IPS-NIHi7 (cell line): ENCODE measurements at regions not wholly inside any gene's neighbourhood (a gene's known extent, or its start where the extent isn't known, plus 50 kb on each side); places are given as distances from the start of the nearest gene placed in this dataset.
"Not testable (repeated sequence)": the region's sequence is repeated elsewhere in the genome, so short reads cannot be mapped to it uniquely, and the experiment has no call there.

Experiments
- DNase-seq: peaks from one replicate; pipeline ENCODE4 v3.0.0; 2012; ENCODE audit warnings: mixed read lengths; ENCODE audit errors: extremely low spot score

- DNase-seq = peak; percentile 32
Observed at GRCh38 chr6:47180633-47181032, 129.1 kb downstream of the TNFRSF21 start.

- no peak for DNase-seq
Observed at GRCh38 chr6:47179286-47179685, 130.4 kb downstream of the TNFRSF21 start.

GRCh38 chr6:47175656-47176055 lies 133.5 kb upstream of the ADGRF1 start:
- no peak for DNase-seq

- no peak for DNase-seq
Observed at GRCh38 chr6:47174502-47175023, 132.4 kb upstream of the ADGRF1 start.

GRCh38 chr6:47174063-47174462 lies 131.9 kb upstream of the ADGRF1 start:
- not testable (repeated sequence) for DNase-seq

GRCh38 chr6:47173145-47173544 lies 131.0 kb upstream of the ADGRF1 start:
- not testable (repeated sequence) for DNase-seq

- no peak for DNase-seq
Observed at GRCh38 chr6:47170617-47170947, 128.4 kb upstream of the ADGRF1 start.

GRCh38 chr6:47169785-47170616 lies 127.9 kb upstream of the ADGRF1 start:
- no peak for DNase-seq

- peak; percentile 20 for DNase-seq
Observed at GRCh38 chr6:47168180-47168579, 126.0 kb upstream of the ADGRF1 start.

- no peak for DNase-seq
Observed at GRCh38 chr6:47165918-47166317, 123.8 kb upstream of the ADGRF1 start.

GRCh38 chr6:47164877-47165276 lies 122.7 kb upstream of the ADGRF1 start:
- DNase-seq = no peak

GRCh38 chr6:47163536-47163935 lies 121.4 kb upstream of the ADGRF1 start:
- DNase-seq = no peak

GRCh38 chr6:47162793-47163192 lies 120.7 kb upstream of the ADGRF1 start:
- DNase-seq = no peak

GRCh38 chr6:47162231-47162630 lies 120.1 kb upstream of the ADGRF1 start:
- no peak for DNase-seq

GRCh38 chr6:47161176-47161687 lies 119.1 kb upstream of the ADGRF1 start:
- no peak for DNase-seq

- DNase-seq = no peak
Observed at GRCh38 chr6:47160702-47161101, 118.6 kb upstream of the ADGRF1 start.

GRCh38 chr6:47159763-47160162 lies 117.6 kb upstream of the ADGRF1 start:
- no peak for DNase-seq

GRCh38 chr6:47157653-47158219 lies 115.6 kb upstream of the ADGRF1 start:
- DNase-seq = no peak

- DNase-seq = no peak
Observed at GRCh38 chr6:47157063-47157462, 114.9 kb upstream of the ADGRF1 start.

- DNase-seq = no peak
Observed at GRCh38 chr6:47156196-47156595, 114.1 kb upstream of the ADGRF1 start.

- no peak for DNase-seq
Observed at GRCh38 chr6:47153404-47153755, 111.2 kb upstream of the ADGRF1 start.

- DNase-seq = peak; percentile 53
Observed at GRCh38 chr6:47152666-47153403, 110.7 kb upstream of the ADGRF1 start.
